ENCODE measurements at regions not wholly inside any gene's neighbourhood (a gene's known extent, or its start where the extent isn't known, plus 50 kb on each side); places are given as distances from the start of the nearest gene placed in this dataset.

- peaks cover 6% of the 10 kb centered on the region; the same call in 1 of the 2 replicates for H3F3A ChIP-seq (ENCODE audit: control insufficient read depth, insufficient read depth)
- TF ChIP-seq CTCF (IDR thresholded peaks at IDR 0.05; ENCODE audit: low read depth, low read length, poor library complexity, severe bottlenecking), result peak; percentile 67
- TF ChIP-seq EZH2phosphoT487 (IDR thresholded peaks at IDR 0.05; ENCODE audit: borderline replicate concordance, low read length), result no peak
- H3K9me2 ChIP-seq (replicated peaks; ENCODE audit: control insufficient read depth, low read length), result no peaks in the 10 kb centered on the region
- peaks cover 49% of the 10 kb centered on the region for H3K4me1 ChIP-seq (ENCODE audit: control insufficient read depth, low read length)
- H3K4me3 ChIP-seq (ENCODE audit: low read length), result no peak overlapping the region
- no peak overlapping the region for H3K27ac ChIP-seq (ENCODE audit: low read depth, low read length)
- H3K4me2 ChIP-seq (ENCODE audit: low read length), result peak overlapping the region; percentile 48
- H4K20me1 ChIP-seq (ENCODE audit: control insufficient read depth, insufficient read depth, low read depth, low read length), result no peaks in the 10 kb centered on the region
- H3K79me2 ChIP-seq (ENCODE audit: control insufficient read depth, low read length), result no peaks in the 10 kb centered on the region
- no peaks in the 10 kb centered on the region for H3K9me3 ChIP-seq (ENCODE audit: control insufficient read depth, insufficient read depth, low read length)
- H3K27me3 ChIP-seq (ENCODE audit: control insufficient read depth, low read length), result no peaks in the 10 kb centered on the region
- H3K36me3 ChIP-seq (ENCODE audit: control insufficient read depth, low read length), result no peaks in the 10 kb centered on the region
Observed at GRCh38 chr14:61607570-61608244, 87.6 kb upstream of the HIF1A start.

- no peaks in the 10 kb centered on the region for H4K20me1 ChIP-seq (ENCODE audit: control insufficient read depth, insufficient read depth, low read depth, low read length)
- no peak overlapping the region for H3K27ac ChIP-seq (ENCODE audit: low read depth, low read length)
- peaks cover 43% of the 10 kb centered on the region for H3K4me1 ChIP-seq (ENCODE audit: control insufficient read depth, low read length)
- no peak overlapping the region for H3K4me3 ChIP-seq (ENCODE audit: low read length)
- H3K36me3 ChIP-seq (ENCODE audit: control insufficient read depth, low read length), result no peaks in the 10 kb centered on the region
- no peaks in the 10 kb centered on the region for H3K27me3 ChIP-seq (ENCODE audit: control insufficient read depth, low read length)
- H3K4me2 ChIP-seq (ENCODE audit: low read length), result no peak overlapping the region
- TF ChIP-seq CTCF (IDR thresholded peaks at IDR 0.05; ENCODE audit: low read depth, low read length, poor library complexity, severe bottlenecking) (no peak), EZH2phosphoT487 (IDR thresholded peaks at IDR 0.05; ENCODE audit: borderline replicate concordance, low read length) (no peak)
- no peaks in the 10 kb centered on the region for H3K9me3 ChIP-seq (ENCODE audit: control insufficient read depth, insufficient read depth, low read length)
- H3K9me2 ChIP-seq (replicated peaks; ENCODE audit: control insufficient read depth, low read length), result no peaks in the 10 kb centered on the region
- H3F3A ChIP-seq (ENCODE audit: control insufficient read depth, insufficient read depth), result peaks cover 6% of the 10 kb centered on the region; the same call in 1 of the 2 replicates
- no peaks in the 10 kb centered on the region for H3K79me2 ChIP-seq (ENCODE audit: control insufficient read depth, low read length)
Observed at GRCh38 chr14:61608245-61609165, 86.8 kb upstream of the HIF1A start.

GRCh38 chr14:61609191-61609843, 86.0 kb upstream of the HIF1A start:
- TF ChIP-seq CTCF (IDR thresholded peaks at IDR 0.05; ENCODE audit: low read depth, low read length, poor library complexity, severe bottlenecking) (no peak), EZH2phosphoT487 (IDR thresholded peaks at IDR 0.05; ENCODE audit: borderline replicate concordance, low read length) (no peak)
- peaks cover 37% of the 10 kb centered on the region for H3K4me1 ChIP-seq (ENCODE audit: control insufficient read depth, low read length)
- no peaks in the 10 kb centered on the region for H3K36me3 ChIP-seq (ENCODE audit: control insufficient read depth, low read length)
- H3K9me2 ChIP-seq (replicated peaks; ENCODE audit: control insufficient read depth, low read length), result no peaks in the 10 kb centered on the region
- no peaks in the 10 kb centered on the region for H3K79me2 ChIP-seq (ENCODE audit: control insufficient read depth, low read length)
- H3K27ac ChIP-seq (ENCODE audit: low read depth, low read length), result no peak overlapping the region
- no peak overlapping the region for H3K4me2 ChIP-seq (ENCODE audit: low read length)
- H3F3A ChIP-seq (ENCODE audit: control insufficient read depth, insufficient read depth), result peaks cover 6% of the 10 kb centered on the region; the same call in 1 of the 2 replicates
- no peaks in the 10 kb centered on the region for H4K20me1 ChIP-seq (ENCODE audit: control insufficient read depth, insufficient read depth, low read depth, low read length)
- H3K27me3 ChIP-seq (ENCODE audit: control insufficient read depth, low read length), result no peaks in the 10 kb centered on the region
- no peak overlapping the region for H3K4me3 ChIP-seq (ENCODE audit: low read length)
- H3K9me3 ChIP-seq (ENCODE audit: control insufficient read depth, insufficient read depth, low read length), result no peaks in the 10 kb centered on the region
